ENCODE measurements at regions not wholly inside any gene's neighbourhood (a gene's known extent, or its start where the extent isn't known, plus 50 kb on each side); places are given as distances from the start of the nearest gene placed in this dataset.
A peak's percentile ranks its signal among the peaks of the same experiment; 100 is the strongest.
"Not testable (repeated sequence)": the region's sequence is repeated elsewhere in the genome, so short reads cannot be mapped to it uniquely, and the experiment has no call there.

GRCh38 chr5:71343994-71344393 lies 111.5 kb upstream of the BDP1 start:
- not testable (repeated sequence) for FAIRE-seq; DNase-seq (ENCODE audit: insufficient read length, low spot score)

DNA sequence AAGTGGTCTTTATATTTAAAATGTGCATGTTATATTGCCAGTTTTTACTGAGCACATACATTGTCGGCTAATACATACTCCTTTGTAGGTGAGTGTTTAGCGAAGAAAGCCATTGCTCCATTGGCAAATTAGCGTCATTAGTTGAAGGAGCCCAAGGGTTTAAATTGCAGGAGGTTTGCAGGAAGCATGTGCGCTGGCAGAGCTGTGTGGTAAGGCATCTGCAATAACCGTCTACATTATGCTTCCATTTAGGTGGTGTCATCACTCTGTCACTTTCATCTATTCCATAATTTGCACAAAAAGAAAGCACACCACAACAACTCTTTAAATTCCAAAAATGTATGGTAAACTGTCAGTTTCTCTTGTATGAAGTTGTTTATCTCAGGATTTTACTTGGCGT lies 82.8 kb upstream of the BDP1 start:
- not testable (repeated sequence) for DNase-seq (ENCODE audit: insufficient read length, low spot score)
- peak; percentile 87 for FAIRE-seq

DNA sequence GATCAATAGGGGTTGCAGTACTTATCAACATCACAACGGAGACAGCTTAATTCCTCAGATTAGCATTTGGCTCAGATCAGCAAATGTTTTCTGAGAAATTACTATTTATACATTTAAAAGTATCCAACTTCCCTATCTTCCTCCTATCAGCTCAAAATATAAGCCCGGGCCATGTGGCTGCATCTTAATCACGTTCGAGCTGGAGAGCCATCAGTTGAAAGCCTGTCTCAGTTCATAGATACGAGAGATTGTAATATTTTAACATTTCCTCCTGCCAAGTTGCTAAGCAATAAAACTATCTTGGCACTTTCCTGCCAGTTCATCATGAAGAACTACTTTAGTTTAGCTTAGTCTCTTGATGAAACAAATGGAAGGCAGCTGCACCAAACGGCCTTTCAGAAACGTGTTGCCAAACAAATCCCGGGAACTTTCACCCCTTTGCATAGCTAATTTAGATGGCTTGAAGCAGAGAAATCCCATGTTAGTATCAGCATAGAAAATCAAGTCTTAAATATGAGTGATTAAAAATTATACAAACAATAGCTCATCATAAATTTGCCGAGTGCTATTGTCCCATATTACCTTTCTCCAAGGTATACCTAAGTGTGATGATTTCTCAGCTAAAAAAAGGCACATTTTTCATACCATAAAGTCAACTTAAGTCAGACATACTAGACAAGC lies 82.3 kb upstream of the BDP1 start:
- not testable (repeated sequence) for DNase-seq (ENCODE audit: insufficient read length, low spot score); FAIRE-seq

- FAIRE-seq; DNase-seq (ENCODE audit: insufficient read length, low spot score): not testable (repeated sequence)
Measured at GRCh38 chr5:71384204-71384603, 71.2 kb upstream of the BDP1 start.

GRCh38 chr5:71384706-71385105 lies 70.7 kb upstream of the BDP1 start:
- TF ChIP-seq, protein P1, sequence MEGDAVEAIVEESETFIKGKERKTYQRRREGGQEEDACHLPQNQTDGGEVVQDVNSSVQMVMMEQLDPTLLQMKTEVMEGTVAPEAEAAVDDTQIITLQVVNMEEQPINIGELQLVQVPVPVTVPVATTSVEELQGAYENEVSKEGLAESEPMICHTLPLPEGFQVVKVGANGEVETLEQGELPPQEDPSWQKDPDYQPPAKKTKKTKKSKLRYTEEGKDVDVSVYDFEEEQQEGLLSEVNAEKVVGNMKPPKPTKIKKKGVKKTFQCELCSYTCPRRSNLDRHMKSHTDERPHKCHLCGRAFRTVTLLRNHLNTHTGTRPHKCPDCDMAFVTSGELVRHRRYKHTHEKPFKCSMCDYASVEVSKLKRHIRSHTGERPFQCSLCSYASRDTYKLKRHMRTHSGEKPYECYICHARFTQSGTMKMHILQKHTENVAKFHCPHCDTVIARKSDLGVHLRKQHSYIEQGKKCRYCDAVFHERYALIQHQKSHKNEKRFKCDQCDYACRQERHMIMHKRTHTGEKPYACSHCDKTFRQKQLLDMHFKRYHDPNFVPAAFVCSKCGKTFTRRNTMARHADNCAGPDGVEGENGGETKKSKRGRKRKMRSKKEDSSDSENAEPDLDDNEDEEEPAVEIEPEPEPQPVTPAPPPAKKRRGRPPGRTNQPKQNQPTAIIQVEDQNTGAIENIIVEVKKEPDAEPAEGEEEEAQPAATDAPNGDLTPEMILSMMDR (IDR thresholded peaks at IDR 0.05; ENCODE audit: insufficient read depth, missing control alignments), result no peak
- DNase-seq (ENCODE audit: insufficient read length, low spot score) (peak; percentile 8), FAIRE-seq (peak; percentile 87)

DNA sequence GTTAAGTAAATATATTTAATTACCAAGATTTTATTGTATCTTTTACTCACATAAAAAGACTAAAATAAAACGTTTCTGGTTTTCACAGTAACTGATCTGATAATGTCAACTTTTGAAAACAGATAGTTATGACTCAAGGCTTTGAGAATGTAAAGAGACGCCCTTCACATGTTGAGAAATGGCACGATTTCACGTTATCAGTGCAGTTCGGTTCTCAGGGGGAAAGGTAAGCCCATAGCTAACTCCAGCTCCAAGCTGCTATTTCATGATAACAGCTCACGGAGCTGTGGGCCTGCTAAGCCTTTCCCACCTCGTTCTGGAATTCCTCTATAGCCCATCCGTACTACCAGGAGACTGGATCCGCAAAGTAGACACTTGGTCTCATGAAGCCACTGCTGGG lies 70.2 kb upstream of the BDP1 start:
- not testable (repeated sequence) for DNase-seq (ENCODE audit: insufficient read length, low spot score); FAIRE-seq

GRCh38 chr5:71388184-71388583 lies 67.3 kb upstream of the BDP1 start:
- FAIRE-seq; DNase-seq (ENCODE audit: insufficient read length, low spot score): not testable (repeated sequence)

GRCh38 chr5:71398400-71398799 lies 57.1 kb upstream of the BDP1 start:
- FAIRE-seq, result not testable (repeated sequence)

GRCh38 chr5:71398859-71399258 lies 56.6 kb upstream of the BDP1 start:
- DNase-seq (ENCODE audit: insufficient read length, low spot score); FAIRE-seq: not testable (repeated sequence)

More at GRCh38 chr5:71398400-71398799, 57.1 kb upstream of the BDP1 start:
- DNase-seq (ENCODE audit: insufficient read length, low spot score), result not testable (repeated sequence)

DNA sequence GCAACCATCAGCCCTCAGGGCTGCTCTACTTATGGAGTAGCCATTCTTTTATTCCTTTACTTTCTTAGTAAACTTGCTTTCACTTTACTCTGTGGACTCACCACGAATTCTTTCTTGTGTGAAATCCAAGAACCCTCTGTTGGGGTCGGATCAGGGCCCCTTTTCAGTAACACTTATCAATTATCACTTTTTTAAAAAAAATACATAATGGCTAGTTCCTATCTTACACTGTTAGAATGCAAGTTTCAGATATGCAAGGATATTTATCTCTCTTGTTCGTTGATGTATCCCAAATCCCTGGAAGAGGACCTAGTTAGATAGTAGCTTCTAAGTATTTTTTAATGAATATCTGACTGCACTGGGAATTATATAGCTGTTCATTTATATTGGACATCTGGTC lies 56.0 kb upstream of the BDP1 start:
- not testable (repeated sequence) for DNase-seq (ENCODE audit: insufficient read length, low spot score); FAIRE-seq

- not testable (repeated sequence) for DNase-seq (ENCODE audit: insufficient read length, low spot score); FAIRE-seq
Measured at GRCh38 chr5:71400626-71401025, 54.8 kb upstream of the BDP1 start.

GRCh38 chr5:71401150-71401549 lies 54.3 kb upstream of the BDP1 start:
- DNase-seq (ENCODE audit: insufficient read length, low spot score); FAIRE-seq: not testable (repeated sequence)

- not testable (repeated sequence) for FAIRE-seq; DNase-seq (ENCODE audit: insufficient read length, low spot score)
Measured at GRCh38 chr5:71401564-71401963, 53.9 kb upstream of the BDP1 start.

DNA sequence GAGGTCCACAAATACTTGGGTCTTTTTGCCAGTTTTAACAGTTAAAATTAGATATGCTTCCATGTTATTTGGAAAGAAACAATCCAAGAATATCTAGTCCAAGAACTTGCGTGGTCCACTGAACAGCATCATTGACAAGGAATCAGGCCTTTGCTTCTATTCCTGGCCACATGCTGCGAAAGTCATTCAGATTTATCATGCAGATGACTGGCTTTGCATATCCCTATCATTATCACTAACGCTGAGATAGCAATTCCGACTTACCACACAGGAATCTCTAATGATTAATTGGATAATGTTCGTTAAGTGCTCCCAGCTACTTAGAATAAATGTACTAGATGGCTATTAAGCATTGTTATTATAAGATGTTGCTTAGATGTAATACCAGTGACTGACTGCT lies 51.0 kb upstream of the BDP1 start:
- not testable (repeated sequence) for DNase-seq (ENCODE audit: insufficient read length, low spot score); FAIRE-seq

DNA sequence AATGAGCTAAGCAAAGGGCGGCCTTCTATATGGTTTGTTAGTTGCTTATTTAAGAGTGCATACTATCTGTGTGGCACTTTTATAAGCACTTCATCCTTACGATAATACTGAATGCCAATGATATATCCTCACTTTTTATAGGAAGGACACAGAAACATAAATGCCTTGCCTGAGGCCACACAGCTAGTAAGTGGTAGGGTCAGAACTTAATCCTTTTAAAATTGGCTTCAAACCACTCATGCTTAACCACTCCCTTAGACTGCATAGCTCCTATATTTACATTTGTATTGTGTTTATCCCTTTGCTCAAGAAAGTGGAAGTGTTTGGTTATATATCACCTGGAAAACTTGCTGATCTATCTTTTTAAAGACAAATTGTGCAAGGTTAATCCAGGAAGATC lies 50.5 kb upstream of the BDP1 start:
- not testable (repeated sequence) for DNase-seq (ENCODE audit: insufficient read length, low spot score)

More for the DNA sequence above, 50.5 kb upstream of the BDP1 start:
- FAIRE-seq, result not testable (repeated sequence)
